ENCODE measurements at regions not wholly inside any gene's neighbourhood (a gene's known extent, or its start where the extent isn't known, plus 50 kb on each side); places are given as distances from the start of the nearest gene placed in this dataset.
"Not testable (repeated sequence)": the region's sequence is repeated elsewhere in the genome, so short reads cannot be mapped to it uniquely, and the experiment has no call there.

DNA sequence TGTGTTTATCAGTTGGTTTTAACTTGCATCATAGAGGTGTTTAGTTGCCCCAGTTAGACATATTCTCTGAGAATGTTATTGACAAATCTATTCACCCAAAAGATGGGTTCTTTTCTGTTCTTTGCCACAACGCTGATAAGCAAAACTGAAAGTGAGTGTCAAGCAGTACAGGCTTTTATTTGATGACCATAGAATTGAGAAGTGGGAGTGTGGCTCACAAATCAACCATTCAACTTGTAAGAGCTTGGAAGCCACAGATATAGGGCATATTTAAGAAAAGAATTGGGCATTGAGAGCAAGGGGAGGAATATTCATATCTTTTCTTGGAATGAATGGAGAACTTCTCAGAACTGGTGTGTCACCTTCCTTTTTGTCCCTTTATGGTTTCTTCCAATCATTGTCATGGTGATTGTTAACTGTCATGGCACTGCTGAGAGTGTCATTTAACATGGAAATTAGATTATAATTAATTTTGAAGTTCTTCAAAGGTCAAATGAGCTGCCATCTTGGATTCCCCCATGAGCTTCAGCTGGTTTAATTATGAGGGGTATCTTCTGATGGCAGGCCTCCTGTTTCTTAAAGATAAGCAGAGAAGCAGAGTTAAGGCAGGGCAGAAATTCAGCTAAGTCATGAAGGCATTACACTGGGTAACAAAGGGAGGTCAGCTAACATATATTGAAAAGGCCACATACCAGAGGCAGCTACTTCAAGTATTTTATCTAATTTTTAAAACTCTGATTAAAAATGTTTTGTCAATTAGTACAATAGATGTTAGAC lies 254.0 kb upstream of the HTR1E start:
- H3K27ac ChIP-seq, result no peak overlapping the region
- DNase-seq (ENCODE audit: low spot score) (no peak), ATAC-seq (ENCODE audit: insufficient number of reproducible peaks, low FRiP score, low read depth) (no peak)
- no peaks in the 10 kb centered on the region for H3K9me3 ChIP-seq
- no peaks in the 10 kb centered on the region for H3K36me3 ChIP-seq
- H3K4me1 ChIP-seq (ENCODE audit: control insufficient read depth in 1 of 2, low read depth in 2 of 2), result no peaks in the 10 kb centered on the region
- TF ChIP-seq, protein P1, sequence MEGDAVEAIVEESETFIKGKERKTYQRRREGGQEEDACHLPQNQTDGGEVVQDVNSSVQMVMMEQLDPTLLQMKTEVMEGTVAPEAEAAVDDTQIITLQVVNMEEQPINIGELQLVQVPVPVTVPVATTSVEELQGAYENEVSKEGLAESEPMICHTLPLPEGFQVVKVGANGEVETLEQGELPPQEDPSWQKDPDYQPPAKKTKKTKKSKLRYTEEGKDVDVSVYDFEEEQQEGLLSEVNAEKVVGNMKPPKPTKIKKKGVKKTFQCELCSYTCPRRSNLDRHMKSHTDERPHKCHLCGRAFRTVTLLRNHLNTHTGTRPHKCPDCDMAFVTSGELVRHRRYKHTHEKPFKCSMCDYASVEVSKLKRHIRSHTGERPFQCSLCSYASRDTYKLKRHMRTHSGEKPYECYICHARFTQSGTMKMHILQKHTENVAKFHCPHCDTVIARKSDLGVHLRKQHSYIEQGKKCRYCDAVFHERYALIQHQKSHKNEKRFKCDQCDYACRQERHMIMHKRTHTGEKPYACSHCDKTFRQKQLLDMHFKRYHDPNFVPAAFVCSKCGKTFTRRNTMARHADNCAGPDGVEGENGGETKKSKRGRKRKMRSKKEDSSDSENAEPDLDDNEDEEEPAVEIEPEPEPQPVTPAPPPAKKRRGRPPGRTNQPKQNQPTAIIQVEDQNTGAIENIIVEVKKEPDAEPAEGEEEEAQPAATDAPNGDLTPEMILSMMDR (IDR thresholded peaks at IDR 0.05), result no peak
- no peak overlapping the region for H3K4me3 ChIP-seq
- no peaks in the 10 kb centered on the region for H3K27me3 ChIP-seq (replicated peaks; ENCODE audit: insufficient read depth)

DNA sequence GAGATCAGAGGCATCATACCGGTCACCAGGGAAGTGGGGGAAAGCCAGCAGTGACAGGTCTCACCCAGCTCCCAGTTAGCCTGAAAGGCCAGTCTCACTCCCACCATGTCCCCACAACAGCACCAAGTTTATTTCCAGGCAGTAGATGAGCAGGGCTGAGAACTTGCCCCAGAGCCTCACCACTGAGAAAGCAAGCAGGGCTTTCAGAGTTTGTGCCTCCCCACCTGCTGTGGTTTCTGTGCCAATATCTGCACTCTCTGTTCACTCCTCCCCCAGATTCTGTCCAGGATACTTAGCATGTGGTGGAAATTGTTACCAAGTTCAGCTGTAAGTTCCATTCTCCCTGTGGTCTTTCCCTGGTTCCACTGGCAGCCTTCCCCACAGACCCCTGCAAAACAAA lies 255.0 kb upstream of the HTR1E start:
- Histone ChIP-seq H3K36me3 (no peaks in the 10 kb centered on the region), H3K4me1 (ENCODE audit: control insufficient read depth in 1 of 2, low read depth in 2 of 2) (no peaks in the 10 kb centered on the region), H3K27me3 (replicated peaks; ENCODE audit: insufficient read depth) (no peaks in the 10 kb centered on the region), H3K4me3 (no peak overlapping the region), H3K27ac (no peak overlapping the region), H3K9me3 (no peaks in the 10 kb centered on the region)
- DNase-seq (ENCODE audit: low spot score) (no peak), ATAC-seq (ENCODE audit: insufficient number of reproducible peaks, low FRiP score, low read depth) (no peak)
- TF ChIP-seq, protein P1 (IDR thresholded peaks at IDR 0.05), result no peak

DNA sequence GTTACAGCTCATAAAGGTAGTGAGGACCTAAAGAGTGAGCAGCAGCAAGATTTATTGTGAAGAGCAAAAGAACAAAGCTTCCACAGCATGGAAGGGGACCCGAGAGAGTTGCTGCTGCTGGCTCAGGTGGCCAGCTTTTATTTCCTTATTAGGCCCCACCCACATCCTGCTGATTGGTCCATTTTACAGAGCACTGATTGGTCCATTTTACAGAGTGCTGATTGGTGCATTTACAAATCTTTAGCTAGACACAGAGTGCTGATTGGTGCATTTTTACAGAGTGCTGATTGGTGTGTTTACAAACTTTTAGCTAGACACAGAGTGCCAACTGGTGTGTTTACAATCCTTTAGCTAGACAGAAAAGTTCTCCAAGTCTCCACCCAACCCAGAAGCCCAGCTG lies 256.2 kb upstream of the HTR1E start:
- not testable (repeated sequence) for H3K4me3 ChIP-seq; ATAC-seq (ENCODE audit: insufficient number of reproducible peaks, low FRiP score, low read depth); DNase-seq (ENCODE audit: low spot score); H3K9me3 ChIP-seq; H3K36me3 ChIP-seq; H3K27me3 ChIP-seq (replicated peaks; ENCODE audit: insufficient read depth); H3K27ac ChIP-seq; H3K4me1 ChIP-seq (ENCODE audit: control insufficient read depth in 1 of 2, low read depth in 2 of 2)

DNA sequence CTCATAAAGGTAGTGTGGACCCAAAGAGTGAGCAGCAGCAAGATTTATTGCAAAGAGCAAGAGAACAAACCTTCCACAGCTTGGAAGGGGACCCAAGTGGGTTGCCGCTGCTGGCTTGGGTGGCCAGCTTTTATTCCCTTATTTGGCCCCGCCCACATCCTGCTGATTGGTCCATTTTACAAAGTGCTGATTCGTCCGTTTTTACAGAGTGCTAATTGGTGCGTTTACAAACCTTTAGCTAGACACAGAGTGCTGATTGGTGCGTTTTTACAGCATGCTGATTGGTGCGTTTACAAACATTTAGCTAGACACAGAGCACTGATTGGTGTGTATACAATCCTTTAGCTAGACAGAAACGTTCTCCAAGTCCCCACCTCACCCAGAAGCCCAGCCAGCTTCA lies 265.2 kb upstream of the HTR1E start:
- H3K27ac ChIP-seq; H3K4me1 ChIP-seq (ENCODE audit: control insufficient read depth in 1 of 2, low read depth in 2 of 2); H3K4me3 ChIP-seq; ATAC-seq (ENCODE audit: insufficient number of reproducible peaks, low FRiP score, low read depth); H3K27me3 ChIP-seq (replicated peaks; ENCODE audit: insufficient read depth); H3K9me3 ChIP-seq; H3K36me3 ChIP-seq; DNase-seq (ENCODE audit: low spot score): not testable (repeated sequence)

DNA sequence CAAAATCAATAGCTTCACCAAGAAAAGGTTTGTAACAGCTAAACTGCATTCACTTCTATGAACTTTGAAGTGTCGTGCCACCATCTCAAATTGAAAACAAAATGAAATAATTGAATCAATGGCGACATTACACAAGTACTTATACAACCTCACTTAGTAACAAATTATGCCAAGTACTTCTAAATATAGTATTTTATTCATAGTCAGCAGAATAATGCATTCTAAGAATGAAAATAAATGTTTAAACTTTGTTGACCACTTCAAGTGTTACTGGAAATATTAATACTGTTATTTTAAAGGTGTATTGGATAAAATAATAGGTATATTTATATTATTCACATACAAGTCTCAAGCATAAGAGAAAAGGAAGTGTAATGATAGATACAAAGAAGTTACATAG lies 280.1 kb upstream of the HTR1E start:
- DNase-seq (ENCODE audit: low spot score) (no peak), ATAC-seq (ENCODE audit: insufficient number of reproducible peaks, low FRiP score, low read depth) (no peak)
- Histone ChIP-seq H3K9me3 (no peaks in the 10 kb centered on the region), H3K4me3 (no peak overlapping the region), H3K4me1 (ENCODE audit: control insufficient read depth in 1 of 2, low read depth in 2 of 2) (no peaks in the 10 kb centered on the region), H3K27me3 (replicated peaks; ENCODE audit: insufficient read depth) (no peaks in the 10 kb centered on the region), H3K36me3 (no peaks in the 10 kb centered on the region), H3K27ac (no peak overlapping the region)
- TF ChIP-seq, protein P1 (IDR thresholded peaks at IDR 0.05), result no peak

DNA sequence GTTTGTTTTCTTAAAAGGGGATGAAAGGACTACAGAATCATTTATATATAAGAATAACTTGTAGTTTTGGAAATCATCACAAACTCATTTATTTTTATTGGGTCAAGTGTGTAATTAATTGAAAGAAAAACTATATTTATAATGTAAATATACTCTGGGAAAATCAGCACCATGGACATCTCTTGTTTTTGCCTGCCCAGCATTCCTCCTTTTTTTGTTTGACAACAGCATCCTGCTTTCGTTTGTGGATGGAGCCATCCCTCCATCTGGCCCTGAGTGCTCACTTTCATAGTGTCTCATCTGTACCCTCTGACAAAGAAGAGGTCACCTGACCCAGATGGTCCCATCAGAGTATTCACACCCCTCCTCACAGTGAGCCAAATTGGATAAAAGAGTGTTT lies 308.2 kb upstream of the HTR1E start:
- DNase-seq (ENCODE audit: low spot score) (no peak), ATAC-seq (ENCODE audit: insufficient number of reproducible peaks, low FRiP score, low read depth) (no peak)
- TF ChIP-seq, protein P1 (IDR thresholded peaks at IDR 0.05), result no peak
- H3K4me3 ChIP-seq, result no peak overlapping the region
- H3K4me1 ChIP-seq (ENCODE audit: control insufficient read depth in 1 of 2, low read depth in 2 of 2), result no peaks in the 10 kb centered on the region
- H3K27me3 ChIP-seq (replicated peaks; ENCODE audit: insufficient read depth), result no peaks in the 10 kb centered on the region
- no peaks in the 10 kb centered on the region for H3K9me3 ChIP-seq
- H3K27ac ChIP-seq, result no peak overlapping the region
- no peaks in the 10 kb centered on the region for H3K36me3 ChIP-seq

Data from thoracic aorta (tissue), 2 donors.